GM10248 (cell line): ENCODE measurements at regions not wholly inside any gene's neighbourhood (a gene's known extent, or its start where the extent isn't known, plus 50 kb on each side); places are given as distances from the start of the nearest gene placed in this dataset.

Experiments
- CTCF ChIA-PET: fragments of 300-600 bp; sonication (Branson Sonifier 250); formaldehyde crosslinking; extraction: SDS; loops from one replicate; lab custom pipeline; 2021; ENCODE audit warnings: antibody characterized with exemption; lab: Yijun Ruan, JAX
- POLR2A ChIA-PET: fragments of 350-650 bp; sonication (Branson Sonifier 250); formaldehyde crosslinking; extraction: SDS; loops from one replicate; lab custom pipeline; 2020; ENCODE audit warnings: antibody characterized with exemption; lab: Yijun Ruan, JAX
- DNase-seq: peaks from one replicate; pipeline ENCODE4 v3.0.0; 2012; ENCODE audit errors: extremely low spot score
- CTCF ChIP-seq: IDR thresholded peaks from 2 replicates; pipeline ENCODE4 v1.5.1; 2012; ENCODE audit warnings: mild to moderate bottlenecking, low read depth; ENCODE audit errors: extremely low read depth, missing control alignments, control extremely low read depth

- POLR2A ChIA-PET = no interaction called here
- no peak for DNase-seq
- CTCF ChIA-PET = no interaction called here
- no peak for TF ChIP-seq CTCF
Observed at GRCh38 chr22:47943729-47944700, 1181.6 kb downstream of the TBC1D22A start.

- no peak for DNase-seq
- ChIA-PET CTCF (no interaction called here), POLR2A (no interaction called here)
- no peak for TF ChIP-seq CTCF
Observed at GRCh38 chr22:47940211-47940610, 1177.8 kb downstream of the TBC1D22A start.

GRCh38 chr22:47933891-47934290, 1171.4 kb downstream of the TBC1D22A start:
- DNase-seq = no peak
- POLR2A ChIA-PET = no interaction called here
- TF ChIP-seq CTCF = no peak
- CTCF ChIA-PET = no interaction called here

GRCh38 chr22:47933226-47933625, 1170.8 kb downstream of the TBC1D22A start:
- ChIA-PET POLR2A (no interaction called here), CTCF (no interaction called here)
- no peak for TF ChIP-seq CTCF

GRCh38 chr22:47929646-47930185, 1167.3 kb downstream of the TBC1D22A start:
- DNase-seq = no peak
- ChIA-PET CTCF (interaction anchor here (1.3 kb wide), 1 partner anchor 50 kb away, joined by 4 read pairs; no protein-coding TSS in a partner anchor), POLR2A (no interaction called here)
- TF ChIP-seq CTCF = no peak

More at GRCh38 chr22:47933226-47933625, 1170.8 kb downstream of the TBC1D22A start:
- DNase-seq = no peak

GRCh38 chr22:47929073-47929472, 1166.6 kb downstream of the TBC1D22A start:
- ChIA-PET POLR2A (no interaction called here), CTCF (interaction anchor here (1.3 kb wide), 1 partner anchor 50 kb away, joined by 4 read pairs; no protein-coding TSS in a partner anchor)
- TF ChIP-seq CTCF = no peak
- no peak for DNase-seq
